GM12878 (cell line): ENCODE measurements at regions not wholly inside any gene's neighbourhood (a gene's known extent, or its start where the extent isn't known, plus 50 kb on each side); places are given as distances from the start of the nearest gene placed in this dataset.

ENCODE experiments used
- ATAC-seq: fragments of 200-7000 bp; cut with Tn5 transposase; 3 replicates; pipeline ENCODE4 v1.9.1; 2020; ENCODE audit warnings: mild to moderate bottlenecking, moderate library complexity
- BruUV-seq: library from RNA; stranded (reverse); fragments of 400-500 nt; replicated peaks from 2 replicates; lab custom pipeline; 2021; lab: Mats Ljungman, UMichigan
- CTCF ChIA-PET: fragments of 300-600 bp; sonication (Branson Sonifier 250); formaldehyde crosslinking; extraction: SDS; loops from one replicate; lab custom pipeline; 2021; ENCODE audit warnings: inconsistent platforms; lab: Yijun Ruan, JAX
- POLR2A ChIA-PET: fragments of 350-600 bp; formaldehyde crosslinking; extraction: SDS; loops from one replicate; lab custom pipeline; 2021; ENCODE audit warnings: inconsistent platforms; lab: Charles Lee
- RAD21 ChIA-PET: fragments of 300-600 bp; sonication (Branson Sonifier 250); formaldehyde crosslinking; loops from one replicate; lab custom pipeline; 2023; ENCODE audit warnings: antibody characterized with exemption; ENCODE audit not compliant: unreplicated experiment; lab: Charles Lee
- SMC1A ChIA-PET: fragments of 300-600 bp; sonication (Branson Sonifier 250); formaldehyde crosslinking; loops from one replicate; lab custom pipeline; 2023; ENCODE audit not compliant: unreplicated experiment, uncharacterized antibody; lab: Charles Lee
- DNase-seq: peaks from one replicate; pipeline ENCODE4 v3.0.0-alpha.2; 2011; ENCODE audit warnings: low read depth, low spot score
- FAIRE-seq: peaks from 3 replicates; lab custom pipeline; 2011; peaks lifted over from hg19 to GRCh38; lab: Jason Lieb, UNC
- H2AFZ ChIP-seq: 2 replicates; pipeline ENCODE4 v1.6.0; 2011; ENCODE audit warnings: low read depth, low read length, control low read depth; ENCODE audit not compliant: control insufficient read depth
- H3K27ac ChIP-seq: 2 replicates; pipeline ENCODE4 v1.5.1; 2011; ENCODE audit warnings: control low read depth; ENCODE audit not compliant: control insufficient read depth, insufficient read depth
- H3K27me3 ChIP-seq, 2 experiments: replicated peaks in 1 of 2; 2 replicates each; pipeline versions ENCODE4 v1.6.0 to v1.6.1; 2011; ENCODE audit warnings: low read length in 1 of 2; ENCODE audit not compliant: control insufficient read depth in 2 of 2, insufficient read depth in 2 of 2
- H3K36me3 ChIP-seq, 2 experiments: 2 replicates each; pipeline ENCODE4 v1.5.1; 2011; ENCODE audit warnings: low read length in 1 of 2; ENCODE audit not compliant: control insufficient read depth in 2 of 2, insufficient read depth in 2 of 2
- H3K4me1 ChIP-seq: 2 replicates; pipeline ENCODE4 v1.6.1; 2011; ENCODE audit warnings: mild to moderate bottlenecking, low read length, moderate library complexity, mixed read lengths; ENCODE audit not compliant: control insufficient read depth, insufficient read depth
- H3K4me2 ChIP-seq: 2 replicates; pipeline ENCODE4 v1.6.0; 2011; ENCODE audit warnings: control low read depth; ENCODE audit not compliant: control insufficient read depth, insufficient read depth
- H3K4me3 ChIP-seq: fragments of 200-600 bp; sonication (generic); 2 replicates; pipeline ENCODE4 v1.5.1; 2016
- H3K79me2 ChIP-seq: 2 replicates; pipeline ENCODE4 v1.6.0; 2011; ENCODE audit warnings: low read length; ENCODE audit not compliant: control insufficient read depth, insufficient read depth
- H3K9ac ChIP-seq: 2 replicates; pipeline ENCODE4 v1.8.0; 2011; ENCODE audit warnings: low read length, control low read depth, mixed read lengths; ENCODE audit not compliant: control insufficient read depth, insufficient read depth
- H3K9me3 ChIP-seq: replicated peaks from 3 replicates; pipeline ENCODE4 v1.5.1; 2011; ENCODE audit warnings: mild to moderate bottlenecking, low read length; ENCODE audit not compliant: control insufficient read depth, insufficient read depth
- H4K20me1 ChIP-seq: 2 replicates; pipeline ENCODE4 v1.6.0; 2011; ENCODE audit not compliant: control insufficient read depth, insufficient read depth
- NFXL1 ChIP-seq: fragments of 450-650 bp; IDR thresholded peaks from 2 replicates; pipeline ENCODE4 v1.6.1; 2017; ENCODE audit warnings: antibody characterized with exemption, mild to moderate bottlenecking, borderline replicate concordance
- RAD51 ChIP-seq: fragments of 450-650 bp; IDR thresholded peaks from 2 replicates; pipeline ENCODE4 v1.6.1; 2016; ENCODE audit warnings: moderate library complexity, mild to moderate bottlenecking, inconsistent platforms
- SUZ12 ChIP-seq: fragments of 200-600 bp; sonication (generic); IDR thresholded peaks from one replicate; pipeline ENCODE4 v1.6.1; 2018; ENCODE audit warnings: antibody characterized with exemption, mild to moderate bottlenecking; ENCODE audit not compliant: unreplicated experiment
- WGBS: methylation state at CpG from one replicate; pipeline ENCODE4 v1.1.6; 2016; ENCODE audit warnings: low lambda C conversion rate; ENCODE audit not compliant: insufficient replicate concordance, insufficient coverage; ENCODE audit errors: missing lambda C conversion rate; 5-methylcytosine and 5-hydroxymethylcytosine counted together
- in situ Hi-C: fragments of 300-500 bp; cut with MboI; formaldehyde crosslinking; loops from 9 replicates; pipeline ENCODE4 v1.14.3; 2018; ENCODE audit warnings: mixed read lengths
- intact Hi-C: fragments of 100-400 bp; cut with micrococcal nuclease; formaldehyde crosslinking; loops from one replicate; pipeline ENCODE4 v1.14.2; 2022; ENCODE audit not compliant: unreplicated experiment
- TF ChIP-seq, protein P1 (sequence below): IDR thresholded peaks from 2 replicates; pipeline ENCODE4 v1.6.1; 2011; ENCODE audit warnings: borderline replicate concordance, low read depth, mild to moderate bottlenecking, moderate library complexity, low read length; ENCODE audit not compliant: insufficient read depth, poor library complexity, severe bottlenecking
- TF ChIP-seq, protein P2 (sequence below): fragments of 450-650 bp; formaldehyde crosslinking; IDR thresholded peaks from 2 replicates; pipeline ENCODE4 v1.5.0; 2022; ENCODE audit warnings: mild to moderate bottlenecking, missing genetic modification characterization

DNA sequence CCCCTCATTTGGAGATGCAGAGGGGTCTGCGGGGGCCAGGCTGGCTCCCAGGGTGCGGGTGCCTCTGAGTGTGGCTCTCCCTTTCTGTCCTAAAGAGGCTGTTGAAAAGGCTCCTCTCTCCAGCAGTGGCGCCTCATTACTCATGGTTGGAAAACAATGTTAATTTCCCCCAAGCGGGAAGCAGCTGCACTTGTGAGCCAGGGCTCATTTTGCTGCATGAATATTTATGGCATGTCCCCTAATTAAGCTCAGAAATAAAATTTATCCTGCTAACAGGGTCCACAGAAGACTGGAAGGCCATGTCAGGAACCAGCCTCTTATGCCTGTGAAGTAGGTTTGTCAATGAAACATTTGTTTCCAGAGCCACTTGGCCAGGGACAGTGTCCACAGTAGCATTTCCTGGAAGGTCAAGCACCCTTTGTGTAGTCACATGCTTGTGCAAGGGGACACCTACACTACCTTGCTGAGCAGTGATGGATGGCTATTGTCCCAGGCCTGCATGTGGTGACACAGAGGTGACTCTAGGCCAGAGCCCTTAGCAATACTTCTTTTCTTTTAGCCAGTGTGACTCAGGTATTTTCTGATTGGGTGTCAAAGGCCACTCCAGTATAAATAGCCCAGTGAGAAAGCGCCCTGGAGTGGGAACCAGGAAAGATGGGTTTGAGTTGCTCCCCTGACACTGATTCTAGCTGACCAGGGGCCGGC, 259.0 kb downstream of the FOXD2 start:
- no peaks in the 10 kb centered on the region for H3K36me3 ChIP-seq
- WGBS: 24% methylated on average over 6 of the region's 6 CpGs
- ATAC-seq: no peak
- H3K9ac ChIP-seq: no peak overlapping the region
- no peak for DNase-seq
- ChIA-PET RAD21 (no interaction called here), SMC1A (no interaction called here), POLR2A (no interaction called here), CTCF (interaction anchor here (0.6 to 1.5 kb wide), 2 partner anchors 41 to 504 kb away, joined by 3 to 5 read pairs; no protein-coding TSS in a partner anchor)
- no peaks in the 10 kb centered on the region for H3K9me3 ChIP-seq
- in situ Hi-C loops (no loop called here), intact Hi-C loops (no loop called here)
- FAIRE-seq: no peak
- no peak overlapping the region for H3K4me2 ChIP-seq
- TF ChIP-seq NFXL1 (no peak), RAD51 (no peak), SUZ12 (no peak)
- TF ChIP-seq, protein P1, sequence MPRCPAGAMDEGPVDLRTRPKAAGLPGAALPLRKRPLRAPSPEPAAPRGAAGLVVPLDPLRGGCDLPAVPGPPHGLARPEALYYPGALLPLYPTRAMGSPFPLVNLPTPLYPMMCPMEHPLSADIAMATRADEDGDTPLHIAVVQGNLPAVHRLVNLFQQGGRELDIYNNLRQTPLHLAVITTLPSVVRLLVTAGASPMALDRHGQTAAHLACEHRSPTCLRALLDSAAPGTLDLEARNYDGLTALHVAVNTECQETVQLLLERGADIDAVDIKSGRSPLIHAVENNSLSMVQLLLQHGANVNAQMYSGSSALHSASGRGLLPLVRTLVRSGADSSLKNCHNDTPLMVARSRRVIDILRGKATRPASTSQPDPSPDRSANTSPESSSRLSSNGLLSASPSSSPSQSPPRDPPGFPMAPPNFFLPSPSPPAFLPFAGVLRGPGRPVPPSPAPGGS: peak; percentile 69
- TF ChIP-seq, protein P2, sequence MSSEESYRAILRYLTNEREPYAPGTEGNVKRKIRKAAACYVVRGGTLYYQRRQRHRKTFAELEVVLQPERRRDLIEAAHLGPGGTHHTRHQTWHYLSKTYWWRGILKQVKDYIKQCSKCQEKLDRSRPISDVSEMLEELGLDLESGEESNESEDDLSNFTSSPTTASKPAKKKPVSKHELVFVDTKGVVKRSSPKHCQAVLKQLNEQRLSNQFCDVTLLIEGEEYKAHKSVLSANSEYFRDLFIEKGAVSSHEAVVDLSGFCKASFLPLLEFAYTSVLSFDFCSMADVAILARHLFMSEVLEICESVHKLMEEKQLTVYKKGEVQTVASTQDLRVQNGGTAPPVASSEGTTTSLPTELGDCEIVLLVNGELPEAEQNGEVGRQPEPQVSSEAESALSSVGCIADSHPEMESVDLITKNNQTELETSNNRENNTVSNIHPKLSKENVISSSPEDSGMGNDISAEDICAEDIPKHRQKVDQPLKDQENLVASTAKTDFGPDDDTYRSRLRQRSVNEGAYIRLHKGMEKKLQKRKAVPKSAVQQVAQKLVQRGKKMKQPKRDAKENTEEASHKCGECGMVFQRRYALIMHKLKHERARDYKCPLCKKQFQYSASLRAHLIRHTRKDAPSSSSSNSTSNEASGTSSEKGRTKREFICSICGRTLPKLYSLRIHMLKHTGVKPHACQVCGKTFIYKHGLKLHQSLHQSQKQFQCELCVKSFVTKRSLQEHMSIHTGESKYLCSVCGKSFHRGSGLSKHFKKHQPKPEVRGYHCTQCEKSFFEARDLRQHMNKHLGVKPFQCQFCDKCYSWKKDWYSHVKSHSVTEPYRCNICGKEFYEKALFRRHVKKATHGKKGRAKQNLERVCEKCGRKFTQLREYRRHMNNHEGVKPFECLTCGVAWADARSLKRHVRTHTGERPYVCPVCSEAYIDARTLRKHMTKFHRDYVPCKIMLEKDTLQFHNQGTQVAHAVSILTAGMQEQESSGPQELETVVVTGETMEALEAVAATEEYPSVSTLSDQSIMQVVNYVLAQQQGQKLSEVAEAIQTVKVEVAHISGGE: no peak
- H3K27ac ChIP-seq: no peak overlapping the region
- H3K4me1 ChIP-seq: no peaks in the 10 kb centered on the region
- BruUV-seq: no TSS peak
- H2AFZ ChIP-seq: no peak overlapping the region
- H3K4me3 ChIP-seq: no peak overlapping the region
- H4K20me1 ChIP-seq: no peaks in the 10 kb centered on the region
- no peaks in the 10 kb centered on the region for H3K79me2 ChIP-seq
- H3K27me3 ChIP-seq: peaks cover 0 to 2% of the 10 kb centered on the region in 2 experiments; a peak in 2 of 4 replicates
